OCI-LY3 (cell line): ENCODE measurements at regions not wholly inside any gene's neighbourhood (a gene's known extent, or its start where the extent isn't known, plus 50 kb on each side); places are given as distances from the start of the nearest gene placed in this dataset.

Source experiments
- EZH2phosphoT487 ChIP-seq: fragments of 200-600 bp; shearing (Covaris generic); IDR thresholded peaks from 2 replicates; pipeline ENCODE4 v1.6.1; 2018; ENCODE audit warnings: antibody characterized with exemption, mixed run types, low read depth
- TF ChIP-seq, protein P1 (sequence below): fragments of 200-600, 300-600 bp; sonication (generic); IDR thresholded peaks from 2 replicates; pipeline ENCODE4 v1.5.1; 2014; ENCODE audit warnings: antibody characterized with exemption, low read length, low read depth

- TF ChIP-seq, protein P1, sequence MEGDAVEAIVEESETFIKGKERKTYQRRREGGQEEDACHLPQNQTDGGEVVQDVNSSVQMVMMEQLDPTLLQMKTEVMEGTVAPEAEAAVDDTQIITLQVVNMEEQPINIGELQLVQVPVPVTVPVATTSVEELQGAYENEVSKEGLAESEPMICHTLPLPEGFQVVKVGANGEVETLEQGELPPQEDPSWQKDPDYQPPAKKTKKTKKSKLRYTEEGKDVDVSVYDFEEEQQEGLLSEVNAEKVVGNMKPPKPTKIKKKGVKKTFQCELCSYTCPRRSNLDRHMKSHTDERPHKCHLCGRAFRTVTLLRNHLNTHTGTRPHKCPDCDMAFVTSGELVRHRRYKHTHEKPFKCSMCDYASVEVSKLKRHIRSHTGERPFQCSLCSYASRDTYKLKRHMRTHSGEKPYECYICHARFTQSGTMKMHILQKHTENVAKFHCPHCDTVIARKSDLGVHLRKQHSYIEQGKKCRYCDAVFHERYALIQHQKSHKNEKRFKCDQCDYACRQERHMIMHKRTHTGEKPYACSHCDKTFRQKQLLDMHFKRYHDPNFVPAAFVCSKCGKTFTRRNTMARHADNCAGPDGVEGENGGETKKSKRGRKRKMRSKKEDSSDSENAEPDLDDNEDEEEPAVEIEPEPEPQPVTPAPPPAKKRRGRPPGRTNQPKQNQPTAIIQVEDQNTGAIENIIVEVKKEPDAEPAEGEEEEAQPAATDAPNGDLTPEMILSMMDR, result no peak
- no peak for TF ChIP-seq EZH2phosphoT487
These were observed 1140.0 kb upstream of the GJE1 start for GRCh38 chr6:140992678-140993077.
